SK-N-SH (cell line): ENCODE measurements at regions not wholly inside any gene's neighbourhood (a gene's known extent, or its start where the extent isn't known, plus 50 kb on each side); places are given as distances from the start of the nearest gene placed in this dataset.

Experiments used
- CTCF ChIP-seq: fragments of 200-600 bp; sonication (generic); IDR thresholded peaks from 2 replicates; pipeline ENCODE4 v1.6.1; 2017; ENCODE audit warnings: antibody characterized with exemption, mild to moderate bottlenecking, moderate library complexity
- RAD21 ChIP-seq: IDR thresholded peaks from 2 replicates; pipeline ENCODE4 v1.6.1; 2012; ENCODE audit warnings: mild to moderate bottlenecking, low read length
- RXRA ChIP-seq: IDR thresholded peaks from 2 replicates; pipeline ENCODE4 v1.4.0; 2012; ENCODE audit warnings: low read depth, mild to moderate bottlenecking, borderline replicate concordance
- SMC3 ChIP-seq: IDR thresholded peaks from 2 replicates; pipeline ENCODE4 v1.6.1; 2012; ENCODE audit warnings: low read depth, low read length, improper control_type of control experiment
- USF1 ChIP-seq: IDR thresholded peaks from 2 replicates; pipeline ENCODE4 v1.4.0; 2012; ENCODE audit warnings: low read depth, borderline replicate concordance
- USF2 ChIP-seq: fragments of 150-350 bp; IDR thresholded peaks from 2 replicates; pipeline ENCODE4 v1.6.1; 2017; ENCODE audit warnings: antibody characterized with exemption, low read length, low read depth, borderline replicate concordance

GRCh38 chr13:80962173-80962572 lies 621.2 kb upstream of the SPRY2 start:
- TF ChIP-seq USF2, result no peak
- no peak for TF ChIP-seq USF1
- TF ChIP-seq RAD21, result no peak
- TF ChIP-seq SMC3, result no peak
- no peak for TF ChIP-seq CTCF
- peak; percentile 66; the same call in 1 of the 2 replicates for TF ChIP-seq RXRA
